PFSK-1 (cell line): ENCODE measurements at regions not wholly inside any gene's neighbourhood (a gene's known extent, or its start where the extent isn't known, plus 50 kb on each side); places are given as distances from the start of the nearest gene placed in this dataset.

Experiments used
- POLR2AphosphoS5 ChIP-seq: IDR thresholded peaks from 2 replicates; pipeline ENCODE4 v1.6.1; 2012; ENCODE audit warnings: low read depth, mild to moderate bottlenecking, control low read depth, low read length, moderate library complexity
- REST ChIP-seq, 2 experiments: IDR thresholded peaks; 2 replicates each; pipeline versions ENCODE4 v1.6.1 to v1.8.0; 2011 to 2012; ENCODE audit warnings: low read depth in 2 of 2, low read length in 2 of 2, control low read depth in 1 of 2, inconsistent platforms in 1 of 2, mild to moderate bottlenecking in 1 of 2, moderate library complexity in 1 of 2; ENCODE audit not compliant: insufficient read depth in 1 of 2
- TAF1 ChIP-seq: IDR thresholded peaks from 2 replicates; pipeline ENCODE4 v1.6.1; 2012; ENCODE audit warnings: low read length, control low read depth, borderline replicate concordance; ENCODE audit not compliant: insufficient read depth

- TF ChIP-seq TAF1 (no peak), POLR2AphosphoS5 (no peak), REST (IDR thresholded peaks at IDR 0.05; ENCODE audit: insufficient read depth in 1 of 2, low read depth in 2 of 2, low read length in 2 of 2) (no peak)
Observed at GRCh38 chr5:1939256-1939655, 56.5 kb upstream of the IRX4 start.
